ENCODE measurements at regions not wholly inside any gene's neighbourhood (a gene's known extent, or its start where the extent isn't known, plus 50 kb on each side); places are given as distances from the start of the nearest gene placed in this dataset.
A peak's percentile ranks its signal among the peaks of the same experiment; 100 is the strongest.

DNA sequence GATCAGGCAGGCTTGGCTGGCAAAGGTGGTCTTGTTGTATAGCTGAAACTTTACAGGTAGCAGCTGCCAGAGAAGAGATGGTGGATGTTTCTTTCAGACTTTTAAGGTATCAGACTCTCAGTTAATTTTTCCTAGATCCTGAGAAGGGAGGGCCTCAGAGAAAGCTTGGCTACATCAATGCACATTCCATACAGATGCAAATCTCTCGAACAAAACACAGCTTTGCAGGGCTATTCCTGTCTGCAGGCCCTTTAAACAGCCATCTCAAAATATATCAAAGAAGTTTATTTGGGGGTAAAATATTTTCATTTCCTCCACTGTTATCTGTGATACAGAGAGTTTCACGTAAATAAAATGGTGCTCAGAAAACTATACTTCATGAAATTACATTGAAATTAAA, 1584.4 kb downstream of the EFNA5 start:
- DNase-seq: peak; percentile 48
- no peak overlapping the region for H3K4me3 ChIP-seq (ENCODE audit: low read length)
- 25% methylated on average over 1 of the region's 2 CpGs; no CpG with 5 or more reads in 1 of the 2 experiments for WGBS, 2 experiments (ENCODE audit: insufficient coverage in 1 of 2, insufficient read length in 1 of 2)
- Mint-ChIP-seq H3K4me3 (no peak overlapping the region), H3K27ac (peak overlapping the region; percentile 49), H3K27me3 (ENCODE audit: insufficient read depth) (no peaks in the 10 kb centered on the region), H3K36me3 (ENCODE audit: low read depth) (no peaks in the 10 kb centered on the region), H3K4me1 (peaks cover 9% of the 10 kb centered on the region), H3K9me3 (no peaks in the 10 kb centered on the region)
- H3K27ac ChIP-seq (ENCODE audit: low read depth, low read length): no peak overlapping the region
- TF ChIP-seq, protein P1, sequence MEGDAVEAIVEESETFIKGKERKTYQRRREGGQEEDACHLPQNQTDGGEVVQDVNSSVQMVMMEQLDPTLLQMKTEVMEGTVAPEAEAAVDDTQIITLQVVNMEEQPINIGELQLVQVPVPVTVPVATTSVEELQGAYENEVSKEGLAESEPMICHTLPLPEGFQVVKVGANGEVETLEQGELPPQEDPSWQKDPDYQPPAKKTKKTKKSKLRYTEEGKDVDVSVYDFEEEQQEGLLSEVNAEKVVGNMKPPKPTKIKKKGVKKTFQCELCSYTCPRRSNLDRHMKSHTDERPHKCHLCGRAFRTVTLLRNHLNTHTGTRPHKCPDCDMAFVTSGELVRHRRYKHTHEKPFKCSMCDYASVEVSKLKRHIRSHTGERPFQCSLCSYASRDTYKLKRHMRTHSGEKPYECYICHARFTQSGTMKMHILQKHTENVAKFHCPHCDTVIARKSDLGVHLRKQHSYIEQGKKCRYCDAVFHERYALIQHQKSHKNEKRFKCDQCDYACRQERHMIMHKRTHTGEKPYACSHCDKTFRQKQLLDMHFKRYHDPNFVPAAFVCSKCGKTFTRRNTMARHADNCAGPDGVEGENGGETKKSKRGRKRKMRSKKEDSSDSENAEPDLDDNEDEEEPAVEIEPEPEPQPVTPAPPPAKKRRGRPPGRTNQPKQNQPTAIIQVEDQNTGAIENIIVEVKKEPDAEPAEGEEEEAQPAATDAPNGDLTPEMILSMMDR (conservative IDR thresholded peaks at IDR 0.05): no peak
- no peaks in the 10 kb centered on the region for H3K9me3 ChIP-seq (ENCODE audit: control insufficient read depth, low read length)
- no peaks in the 10 kb centered on the region for H3K36me3 ChIP-seq (ENCODE audit: control insufficient read depth, insufficient read depth, low read length)
- H3K27me3 ChIP-seq (ENCODE audit: control insufficient read depth, insufficient read depth, low read length, poor library complexity, severe bottlenecking): no peaks in the 10 kb centered on the region
- no peaks in the 10 kb centered on the region for H3K4me1 ChIP-seq (ENCODE audit: control insufficient read depth, insufficient read depth, low read length)
- no peak overlapping the region for H3K9ac ChIP-seq (ENCODE audit: extremely low read depth, low read length, poor library complexity, severe bottlenecking)

DNA sequence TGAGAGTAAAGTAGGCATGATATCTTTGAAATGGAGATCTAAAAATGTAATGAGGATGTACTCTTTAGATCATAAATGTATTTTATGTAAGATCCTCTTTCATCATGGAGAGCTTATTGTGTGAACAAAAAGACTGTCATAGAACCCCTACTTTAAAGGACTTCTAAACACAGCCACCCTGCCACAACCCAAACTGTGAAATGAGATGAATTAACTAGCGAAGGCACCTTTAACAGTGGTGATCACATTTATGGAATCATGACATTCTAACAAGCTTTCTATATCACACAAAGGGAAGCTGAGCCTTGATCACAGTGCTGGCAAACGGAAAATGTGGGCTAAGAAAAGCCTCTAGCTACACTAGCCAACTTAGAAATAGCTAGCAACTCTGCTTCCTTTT, 1585.2 kb downstream of the EFNA5 start:
- Histone ChIP-seq H3K36me3 (ENCODE audit: control insufficient read depth, insufficient read depth, low read length) (no peaks in the 10 kb centered on the region), H3K4me1 (ENCODE audit: control insufficient read depth, insufficient read depth, low read length) (no peaks in the 10 kb centered on the region), H3K9ac (ENCODE audit: extremely low read depth, low read length, poor library complexity, severe bottlenecking) (no peak overlapping the region), H3K4me3 (ENCODE audit: low read length) (no peak overlapping the region), H3K27ac (ENCODE audit: low read depth, low read length) (no peak overlapping the region), H3K27me3 (ENCODE audit: control insufficient read depth, insufficient read depth, low read length, poor library complexity, severe bottlenecking) (no peaks in the 10 kb centered on the region), H3K9me3 (ENCODE audit: control insufficient read depth, low read length) (no peaks in the 10 kb centered on the region)
- DNase-seq: no peak
- WGBS, 2 experiments (ENCODE audit: insufficient coverage in 1 of 2, insufficient read length in 1 of 2): 70% methylated on average over 2 of the region's 2 CpGs; no CpG with 5 or more reads in 1 of the 2 experiments
- H3K27ac Mint-ChIP-seq: peak overlapping the region; percentile 49
- no peak overlapping the region for H3K4me3 Mint-ChIP-seq
- no peaks in the 10 kb centered on the region for H3K36me3 Mint-ChIP-seq (ENCODE audit: low read depth)
- H3K27me3 Mint-ChIP-seq (ENCODE audit: insufficient read depth): no peaks in the 10 kb centered on the region
- H3K9me3 Mint-ChIP-seq: no peaks in the 10 kb centered on the region
- H3K4me1 Mint-ChIP-seq: peaks cover 9% of the 10 kb centered on the region
- TF ChIP-seq, protein P1 (conservative IDR thresholded peaks at IDR 0.05): no peak

DNA sequence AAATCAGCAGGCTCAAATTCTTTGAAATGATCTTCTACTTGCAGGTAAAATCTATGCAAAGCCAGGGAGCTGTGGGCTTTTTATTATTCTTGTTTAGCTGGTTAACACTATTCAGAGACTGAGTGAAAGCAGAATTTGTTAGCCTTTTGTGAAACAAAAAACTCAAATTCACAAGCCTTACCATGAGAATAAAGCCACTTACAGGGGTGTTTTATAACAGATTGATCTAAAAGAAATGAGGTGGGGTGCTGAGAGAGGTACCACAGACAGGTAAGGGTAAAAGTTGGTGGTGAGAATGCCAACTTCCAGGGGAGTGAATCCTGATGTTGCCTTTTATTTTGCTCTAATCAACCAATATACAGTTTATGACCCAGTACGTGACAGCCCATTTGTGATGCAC, 1585.6 kb downstream of the EFNA5 start:
- 0% methylated on average over 1 of the region's 1 CpG for WGBS, 2 experiments (ENCODE audit: insufficient coverage in 1 of 2, insufficient read length in 1 of 2)
- H3K4me3 ChIP-seq (ENCODE audit: low read length): no peak overlapping the region
- peaks cover 9% of the 10 kb centered on the region for H3K4me1 Mint-ChIP-seq

More for the DNA sequence above, 1585.6 kb downstream of the EFNA5 start:
- Histone ChIP-seq H3K9me3 (ENCODE audit: control insufficient read depth, low read length) (no peaks in the 10 kb centered on the region), H3K4me1 (ENCODE audit: control insufficient read depth, insufficient read depth, low read length) (no peaks in the 10 kb centered on the region), H3K27me3 (ENCODE audit: control insufficient read depth, insufficient read depth, low read length, poor library complexity, severe bottlenecking) (no peaks in the 10 kb centered on the region), H3K36me3 (ENCODE audit: control insufficient read depth, insufficient read depth, low read length) (no peaks in the 10 kb centered on the region), H3K27ac (ENCODE audit: low read depth, low read length) (no peak overlapping the region), H3K9ac (ENCODE audit: extremely low read depth, low read length, poor library complexity, severe bottlenecking) (no peak overlapping the region)
- Mint-ChIP-seq H3K9me3 (no peaks in the 10 kb centered on the region), H3K36me3 (ENCODE audit: low read depth) (no peaks in the 10 kb centered on the region), H3K27me3 (ENCODE audit: insufficient read depth) (no peaks in the 10 kb centered on the region), H3K4me3 (no peak overlapping the region), H3K27ac (no peak overlapping the region)
- no peak for DNase-seq
- TF ChIP-seq, protein P1 (conservative IDR thresholded peaks at IDR 0.05): no peak

Data from endodermal cell (in vitro differentiated cells).